SK-N-SH (cell line): ENCODE measurements at regions not wholly inside any gene's neighbourhood (a gene's known extent, or its start where the extent isn't known, plus 50 kb on each side); places are given as distances from the start of the nearest gene placed in this dataset.

ENCODE experiments used
- MAX ChIP-seq: IDR thresholded peaks from 2 replicates; pipeline ENCODE4 v1.4.0; 2012; ENCODE audit warnings: low read depth
- TAF1 ChIP-seq: IDR thresholded peaks from 2 replicates; pipeline ENCODE4 v1.6.1; 2012; ENCODE audit warnings: low read depth, mild to moderate bottlenecking, low read length, moderate library complexity, borderline replicate concordance
- YY1 ChIP-seq: IDR thresholded peaks from 2 replicates; pipeline ENCODE4 v1.4.0; 2012; ENCODE audit warnings: low read depth, mild to moderate bottlenecking

- TF ChIP-seq MAX (no peak), YY1 (no peak), TAF1 (no peak)
These were observed 313.7 kb upstream of the DCN start for GRCh38 chr12:91496337-91496736.
